GM23338 (cell line): ENCODE measurements at regions not wholly inside any gene's neighbourhood (a gene's known extent, or its start where the extent isn't known, plus 50 kb on each side); places are given as distances from the start of the nearest gene placed in this dataset.
A peak's percentile ranks its signal among the peaks of the same experiment; 100 is the strongest.

Experiments
- ATAC-seq: fragments of 200-7000 bp; cut with Tn5 transposase; 3 replicates; pipeline ENCODE4 v1.9.1; 2020
- DNase-seq: peaks from one replicate; pipeline ENCODE4 v3.0.0-alpha.2; 2015; ENCODE audit warnings: low spot score
- H2AFZ ChIP-seq: fragments of 200-600 bp; sonication (generic); 2 replicates; pipeline ENCODE4 v1.8.0; 2016; ENCODE audit warnings: antibody characterized with exemption, mild to moderate bottlenecking, moderate library complexity
- H3F3A ChIP-seq: fragments of 200-600 bp; sonication (generic); replicated peaks from 2 replicates; pipeline ENCODE4 v1.8.0; 2017; ENCODE audit warnings: antibody characterized with exemption, mixed run types, low read depth
- H3K27ac ChIP-seq: fragments of 200-600 bp; sonication (generic); 2 replicates; pipeline ENCODE4 v1.6.1; 2016; ENCODE audit warnings: low read depth
- H3K27me3 ChIP-seq: fragments of 200-600 bp; sonication (generic); 2 replicates; pipeline ENCODE4 v1.8.0; 2016; ENCODE audit warnings: mild to moderate bottlenecking, mixed run types, moderate library complexity; ENCODE audit not compliant: insufficient read depth
- H3K36me3 ChIP-seq: fragments of 200-600 bp; sonication (generic); 2 replicates; pipeline ENCODE4 v1.8.0; 2016; ENCODE audit warnings: mild to moderate bottlenecking; ENCODE audit not compliant: insufficient read depth
- H3K4me1 ChIP-seq: fragments of 200-600 bp; sonication (generic); 2 replicates; pipeline ENCODE4 v1.8.0; 2016; ENCODE audit warnings: mild to moderate bottlenecking, moderate library complexity; ENCODE audit not compliant: insufficient read depth
- H3K4me2 ChIP-seq: fragments of 200-600 bp; sonication (generic); 2 replicates; pipeline ENCODE4 v1.7.1; 2017; ENCODE audit warnings: mixed run types
- H3K4me3 ChIP-seq: fragments of 200-600 bp; sonication (generic); 2 replicates; pipeline ENCODE4 v1.6.1; 2016; ENCODE audit warnings: mixed run types
- H3K79me2 ChIP-seq: fragments of 200-600 bp; sonication (generic); replicated peaks from 2 replicates; pipeline ENCODE4 v1.8.0; 2017; ENCODE audit warnings: mild to moderate bottlenecking; ENCODE audit not compliant: insufficient read depth
- H3K9me2 ChIP-seq: fragments of 200-600 bp; sonication (generic); 2 replicates; pipeline ENCODE4 v1.8.0; 2017; ENCODE audit not compliant: insufficient read depth
- H4K20me1 ChIP-seq: fragments of 200-600 bp; sonication (generic); replicated peaks from 2 replicates; pipeline ENCODE4 v1.8.0; 2017; ENCODE audit warnings: mild to moderate bottlenecking; ENCODE audit not compliant: insufficient read depth
- H3K27ac Mint-ChIP-seq: 2 replicates; pipeline ENCODE4 v1.8.0; 2020; ENCODE audit warnings: inconsistent platforms, mild to moderate bottlenecking, moderate library complexity, mixed read lengths
- H3K27me3 Mint-ChIP-seq: 3 replicates; pipeline ENCODE4 v1.8.0; 2022; ENCODE audit warnings: low read depth, mild to moderate bottlenecking, moderate library complexity, mixed read lengths, inconsistent platforms; ENCODE audit not compliant: insufficient read depth, poor library complexity
- H3K36me3 Mint-ChIP-seq: 3 replicates; pipeline ENCODE4 v1.8.0; 2021; ENCODE audit warnings: low read depth, mild to moderate bottlenecking, inconsistent platforms, moderate library complexity, mixed read lengths
- H3K4me1 Mint-ChIP-seq: 3 replicates; pipeline ENCODE4 v1.8.0; 2020; ENCODE audit warnings: mild to moderate bottlenecking, inconsistent platforms, mixed read lengths
- H3K4me3 Mint-ChIP-seq: 3 replicates; pipeline ENCODE4 v1.8.0; 2021; ENCODE audit warnings: moderate library complexity, mild to moderate bottlenecking, inconsistent platforms, mixed read lengths
- H3K9me3 Mint-ChIP-seq: 3 replicates; pipeline ENCODE4 v1.8.0; 2020; ENCODE audit warnings: moderate library complexity, mild to moderate bottlenecking, inconsistent platforms, mixed read lengths
- CREB1 ChIP-seq: fragments of 250-450 bp; sonication (Bioruptor Pico); IDR thresholded peaks from 2 replicates; pipeline ENCODE4 v1.5.0; 2020; ENCODE audit warnings: low read depth, mild to moderate bottlenecking, moderate library complexity
- CTCF ChIP-seq, 2 experiments: fragments of 200-600 bp in 1 of 2; sonication (generic) in 1 of 2; conservative IDR thresholded peaks; 2 replicates each; pipeline versions ENCODE4 v1.5.1 to v1.6.1; 2016 to 2017; ENCODE audit warnings: antibody characterized with exemption in 2 of 2, low read depth in 2 of 2, mild to moderate bottlenecking in 2 of 2, moderate library complexity in 1 of 2
- EZH2phosphoT487 ChIP-seq: fragments of 200-600 bp; sonication (generic); IDR thresholded peaks from one replicate; pipeline ENCODE4 v1.8.1; 2018; ENCODE audit warnings: antibody characterized with exemption; ENCODE audit not compliant: unreplicated experiment
- NANOG ChIP-seq: IDR thresholded peaks from 2 replicates; pipeline ENCODE4 v1.6.1; 2016; ENCODE audit warnings: antibody characterized with exemption, borderline replicate concordance
- POLR2AphosphoS5 ChIP-seq: IDR thresholded peaks from 2 replicates; pipeline ENCODE4 v1.6.1; 2016; ENCODE audit warnings: antibody characterized with exemption, low read depth
- ZNF114 ChIP-seq: fragments of 250-450 bp; sonication (Bioruptor Pico); IDR thresholded peaks from 2 replicates; pipeline ENCODE4 v1.5.0; 2020; ENCODE audit warnings: mild to moderate bottlenecking, moderate library complexity
- TF ChIP-seq, protein P1 (sequence below): fragments of 250-450 bp; sonication (Bioruptor Pico); IDR thresholded peaks from 2 replicates; pipeline ENCODE4 v1.5.0; 2020; ENCODE audit warnings: mild to moderate bottlenecking, moderate library complexity
- TF ChIP-seq, protein P2 (sequence below): IDR thresholded peaks from one replicate; pipeline ENCODE4 v1.6.1; 2018; ENCODE audit warnings: antibody characterized with exemption; ENCODE audit not compliant: unreplicated experiment

GRCh38 chr4:117661091-117662072, 372.9 kb upstream of the NDST3 start:
- Histone ChIP-seq H3K9me2 (0 out of 2 replicates have a peak, but pooled peaks cover 5% of the 10 kb centered on the region), H3K36me3 (no peaks in the 10 kb centered on the region), H2AFZ (no peak overlapping the region), H3K4me2 (no peak overlapping the region), H3K27ac (no peak overlapping the region), H3K4me3 (no peak overlapping the region), H3F3A (no peaks in the 10 kb centered on the region), H4K20me1 (no peaks in the 10 kb centered on the region), H3K79me2 (no peaks in the 10 kb centered on the region), H3K4me1 (no peaks in the 10 kb centered on the region), H3K27me3 (no peaks in the 10 kb centered on the region)
- H3K36me3 Mint-ChIP-seq: no peaks in the 10 kb centered on the region
- no peaks in the 10 kb centered on the region for H3K4me1 Mint-ChIP-seq
- DNase-seq (no peak), ATAC-seq (no peak)
- no peaks in the 10 kb centered on the region; the same call in 2 of the 3 replicates for H3K9me3 Mint-ChIP-seq
- no peak overlapping the region for H3K4me3 Mint-ChIP-seq
- 0 out of 2 replicates have a peak overlapping the region, but pooled peaks have one; percentile 27 for H3K27ac Mint-ChIP-seq
- H3K27me3 Mint-ChIP-seq: no peaks in the 10 kb centered on the region
- TF ChIP-seq, protein P1, sequence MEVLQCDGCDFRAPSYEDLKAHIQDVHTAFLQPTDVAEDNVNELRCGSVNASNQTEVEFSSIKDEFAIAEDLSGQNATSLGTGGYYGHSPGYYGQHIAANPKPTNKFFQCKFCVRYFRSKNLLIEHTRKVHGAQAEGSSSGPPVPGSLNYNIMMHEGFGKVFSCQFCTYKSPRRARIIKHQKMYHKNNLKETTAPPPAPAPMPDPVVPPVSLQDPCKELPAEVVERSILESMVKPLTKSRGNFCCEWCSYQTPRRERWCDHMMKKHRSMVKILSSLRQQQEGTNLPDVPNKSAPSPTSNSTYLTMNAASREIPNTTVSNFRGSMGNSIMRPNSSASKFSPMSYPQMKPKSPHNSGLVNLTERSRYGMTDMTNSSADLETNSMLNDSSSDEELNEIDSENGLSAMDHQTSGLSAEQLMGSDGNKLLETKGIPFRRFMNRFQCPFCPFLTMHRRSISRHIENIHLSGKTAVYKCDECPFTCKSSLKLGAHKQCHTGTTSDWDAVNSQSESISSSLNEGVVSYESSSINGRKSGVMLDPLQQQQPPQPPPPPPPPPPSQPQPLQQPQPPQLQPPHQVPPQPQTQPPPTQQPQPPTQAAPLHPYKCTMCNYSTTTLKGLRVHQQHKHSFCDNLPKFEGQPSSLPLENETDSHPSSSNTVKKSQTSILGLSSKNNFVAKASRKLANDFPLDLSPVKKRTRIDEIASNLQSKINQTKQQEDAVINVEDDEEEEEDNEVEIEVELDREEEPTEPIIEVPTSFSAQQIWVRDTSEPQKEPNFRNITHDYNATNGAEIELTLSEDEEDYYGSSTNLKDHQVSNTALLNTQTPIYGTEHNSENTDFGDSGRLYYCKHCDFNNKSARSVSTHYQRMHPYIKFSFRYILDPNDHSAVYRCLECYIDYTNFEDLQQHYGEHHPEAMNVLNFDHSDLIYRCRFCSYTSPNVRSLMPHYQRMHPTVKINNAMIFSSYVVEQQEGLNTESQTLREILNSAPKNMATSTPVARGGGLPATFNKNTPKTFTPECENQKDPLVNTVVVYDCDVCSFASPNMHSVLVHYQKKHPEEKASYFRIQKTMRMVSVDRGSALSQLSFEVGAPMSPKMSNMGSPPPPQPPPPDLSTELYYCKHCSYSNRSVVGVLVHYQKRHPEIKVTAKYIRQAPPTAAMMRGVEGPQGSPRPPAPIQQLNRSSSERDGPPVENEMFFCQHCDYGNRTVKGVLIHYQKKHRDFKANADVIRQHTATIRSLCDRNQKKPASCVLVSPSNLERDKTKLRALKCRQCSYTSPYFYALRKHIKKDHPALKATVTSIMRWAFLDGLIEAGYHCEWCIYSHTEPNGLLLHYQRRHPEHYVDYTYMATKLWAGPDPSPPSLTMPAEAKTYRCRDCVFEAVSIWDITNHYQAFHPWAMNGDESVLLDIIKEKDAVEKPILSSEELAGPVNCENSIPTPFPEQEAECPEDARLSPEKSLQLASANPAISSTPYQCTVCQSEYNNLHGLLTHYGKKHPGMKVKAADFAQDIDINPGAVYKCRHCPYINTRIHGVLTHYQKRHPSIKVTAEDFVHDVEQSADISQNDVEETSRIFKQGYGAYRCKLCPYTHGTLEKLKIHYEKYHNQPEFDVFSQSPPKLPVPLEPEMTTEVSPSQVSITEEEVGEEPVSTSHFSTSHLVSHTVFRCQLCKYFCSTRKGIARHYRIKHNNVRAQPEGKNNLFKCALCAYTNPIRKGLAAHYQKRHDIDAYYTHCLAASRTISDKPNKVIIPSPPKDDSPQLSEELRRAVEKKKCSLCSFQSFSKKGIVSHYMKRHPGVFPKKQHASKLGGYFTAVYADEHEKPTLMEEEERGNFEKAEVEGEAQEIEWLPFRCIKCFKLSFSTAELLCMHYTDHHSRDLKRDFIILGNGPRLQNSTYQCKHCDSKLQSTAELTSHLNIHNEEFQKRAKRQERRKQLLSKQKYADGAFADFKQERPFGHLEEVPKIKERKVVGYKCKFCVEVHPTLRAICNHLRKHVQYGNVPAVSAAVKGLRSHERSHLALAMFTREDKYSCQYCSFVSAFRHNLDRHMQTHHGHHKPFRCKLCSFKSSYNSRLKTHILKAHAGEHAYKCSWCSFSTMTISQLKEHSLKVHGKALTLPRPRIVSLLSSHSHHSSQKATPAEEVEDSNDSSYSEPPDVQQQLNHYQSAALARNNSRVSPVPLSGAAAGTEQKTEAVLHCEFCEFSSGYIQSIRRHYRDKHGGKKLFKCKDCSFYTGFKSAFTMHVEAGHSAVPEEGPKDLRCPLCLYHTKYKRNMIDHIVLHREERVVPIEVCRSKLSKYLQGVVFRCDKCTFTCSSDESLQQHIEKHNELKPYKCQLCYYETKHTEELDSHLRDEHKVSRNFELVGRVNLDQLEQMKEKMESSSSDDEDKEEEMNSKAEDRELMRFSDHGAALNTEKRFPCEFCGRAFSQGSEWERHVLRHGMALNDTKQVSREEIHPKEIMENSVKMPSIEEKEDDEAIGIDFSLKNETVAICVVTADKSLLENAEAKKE (CRISPR knock-in tag): no peak
- TF ChIP-seq EZH2phosphoT487: no peak
- no peak for TF ChIP-seq POLR2AphosphoS5
- no peak for TF ChIP-seq CTCF (conservative IDR thresholded peaks at IDR 0.05; ENCODE audit: low read depth in 2 of 2)
- TF ChIP-seq CREB1: no peak
- no peak for TF ChIP-seq NANOG
- no peak for TF ChIP-seq ZNF114
- TF ChIP-seq, protein P2, sequence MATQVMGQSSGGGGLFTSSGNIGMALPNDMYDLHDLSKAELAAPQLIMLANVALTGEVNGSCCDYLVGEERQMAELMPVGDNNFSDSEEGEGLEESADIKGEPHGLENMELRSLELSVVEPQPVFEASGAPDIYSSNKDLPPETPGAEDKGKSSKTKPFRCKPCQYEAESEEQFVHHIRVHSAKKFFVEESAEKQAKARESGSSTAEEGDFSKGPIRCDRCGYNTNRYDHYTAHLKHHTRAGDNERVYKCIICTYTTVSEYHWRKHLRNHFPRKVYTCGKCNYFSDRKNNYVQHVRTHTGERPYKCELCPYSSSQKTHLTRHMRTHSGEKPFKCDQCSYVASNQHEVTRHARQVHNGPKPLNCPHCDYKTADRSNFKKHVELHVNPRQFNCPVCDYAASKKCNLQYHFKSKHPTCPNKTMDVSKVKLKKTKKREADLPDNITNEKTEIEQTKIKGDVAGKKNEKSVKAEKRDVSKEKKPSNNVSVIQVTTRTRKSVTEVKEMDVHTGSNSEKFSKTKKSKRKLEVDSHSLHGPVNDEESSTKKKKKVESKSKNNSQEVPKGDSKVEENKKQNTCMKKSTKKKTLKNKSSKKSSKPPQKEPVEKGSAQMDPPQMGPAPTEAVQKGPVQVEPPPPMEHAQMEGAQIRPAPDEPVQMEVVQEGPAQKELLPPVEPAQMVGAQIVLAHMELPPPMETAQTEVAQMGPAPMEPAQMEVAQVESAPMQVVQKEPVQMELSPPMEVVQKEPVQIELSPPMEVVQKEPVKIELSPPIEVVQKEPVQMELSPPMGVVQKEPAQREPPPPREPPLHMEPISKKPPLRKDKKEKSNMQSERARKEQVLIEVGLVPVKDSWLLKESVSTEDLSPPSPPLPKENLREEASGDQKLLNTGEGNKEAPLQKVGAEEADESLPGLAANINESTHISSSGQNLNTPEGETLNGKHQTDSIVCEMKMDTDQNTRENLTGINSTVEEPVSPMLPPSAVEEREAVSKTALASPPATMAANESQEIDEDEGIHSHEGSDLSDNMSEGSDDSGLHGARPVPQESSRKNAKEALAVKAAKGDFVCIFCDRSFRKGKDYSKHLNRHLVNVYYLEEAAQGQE: no peak
